Adrenal gland (tissue), 5 donors: ENCODE measurements at regions not wholly inside any gene's neighbourhood (a gene's known extent, or its start where the extent isn't known, plus 50 kb on each side); places are given as distances from the start of the nearest gene placed in this dataset.

Experiments used
- CTCF ChIP-seq, 6 experiments: fragments of 450-650 bp in 4 of 6; fragments of 200-600 bp in 2 of 6; sonication (generic) in 1 of 6; IDR thresholded peaks; 1 replicate in 5 of 6; 2 replicates in 1 of 6; pipeline versions ENCODE4 v1.5.1 to v1.8.0; 2016 to 2021; ENCODE audit warnings: antibody characterized with exemption in 6 of 6, mild to moderate bottlenecking in 2 of 6, moderate library complexity in 1 of 6
- POLR2A ChIP-seq, 2 donors: fragments of 450-650 bp; IDR thresholded peaks; one replicate each; pipeline ENCODE4 v1.6.1; 2017; ENCODE audit warnings: antibody characterized with exemption in 2 of 2, mild to moderate bottlenecking in 2 of 2, moderate library complexity in 1 of 2
- donor health status: DM: no; HTN: no; CAD: no.

DNA sequence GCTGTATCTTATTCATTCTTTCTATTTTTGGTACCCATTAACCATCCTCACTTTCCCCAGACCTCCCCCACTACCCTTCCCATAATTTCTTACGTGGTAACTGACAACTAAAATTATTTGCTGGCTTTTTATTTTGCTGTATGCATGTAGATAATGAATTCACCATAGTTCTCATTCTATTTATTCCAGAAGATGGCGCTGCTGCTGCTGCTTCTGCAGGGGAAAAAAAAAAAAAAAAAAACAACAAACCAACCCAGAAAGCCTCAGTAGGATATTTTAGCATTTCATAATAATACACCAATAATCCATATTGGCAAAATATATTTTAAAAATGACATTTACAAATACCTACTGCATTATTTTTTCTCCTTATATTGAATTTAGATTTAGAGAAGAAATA lies 416.6 kb upstream of the MAGEB18 start:
- TF ChIP-seq CTCF (IDR thresholded peaks at IDR 0.05) (peak in 2 of 6 experiments; percentile 15 to 49), POLR2A (IDR thresholded peaks at IDR 0.05) (no peak)
